HEK293 (cell line): ENCODE measurements at regions not wholly inside any gene's neighbourhood (a gene's known extent, or its start where the extent isn't known, plus 50 kb on each side); places are given as distances from the start of the nearest gene placed in this dataset.

Source experiments
- CTCF ChIP-seq: fragments of 450-650 bp; formaldehyde crosslinking; IDR thresholded peaks from 2 replicates; pipeline ENCODE4 v1.5.1; 2016; ENCODE audit warnings: missing biosample characterization, missing genetic modification characterization
- EGR2 ChIP-seq: fragments of 450-650 bp; formaldehyde crosslinking; IDR thresholded peaks from 2 replicates; pipeline ENCODE4 v1.5.1; 2016; ENCODE audit warnings: low read depth, missing biosample characterization, missing genetic modification characterization
- ZBTB10 ChIP-seq: fragments of 450-650 bp; formaldehyde crosslinking; IDR thresholded peaks from 2 replicates; pipeline ENCODE4 v1.5.1; 2016; ENCODE audit warnings: missing biosample characterization, missing genetic modification characterization
- ZNF157 ChIP-seq: fragments of 450-650 bp; formaldehyde crosslinking; IDR thresholded peaks from 2 replicates; pipeline ENCODE4 v1.5.1; 2016; ENCODE audit warnings: missing biosample characterization, missing genetic modification characterization
- ZNF274 ChIP-seq, 2 experiments: fragments of 200-500 bp in 1 of 2; fragments of 450-650 bp in 1 of 2; sonication (Bioruptor generic) in 1 of 2; formaldehyde crosslinking in 1 of 2; IDR thresholded peaks; 2 replicates each; pipeline versions ENCODE4 v1.5.1 to v1.6.1; 2014 to 2016; ENCODE audit warnings: borderline replicate concordance in 1 of 2, inconsistent platforms in 1 of 2, low read length in 1 of 2, missing biosample characterization in 1 of 2, missing genetic modification characterization in 1 of 2
- ZNF514 ChIP-seq: fragments of 450-650 bp; formaldehyde crosslinking; IDR thresholded peaks from 2 replicates; pipeline ENCODE4 v1.5.1; 2016; ENCODE audit warnings: missing biosample characterization, missing genetic modification characterization
- ZSCAN5A ChIP-seq: fragments of 450-650 bp; formaldehyde crosslinking; IDR thresholded peaks from 2 replicates; pipeline ENCODE4 v1.5.1; 2016; ENCODE audit warnings: missing biosample characterization, missing genetic modification characterization

GRCh38 chr18:78717051-78717765 is 262.4 kb upstream of the SALL3 start:
- TF ChIP-seq EGR2 (tag by site-specific recombination) (no peak), CTCF (tag by site-specific recombination) (no peak), ZBTB10 (no peak), ZNF274 (IDR thresholded peaks at IDR 0.05; ENCODE audit: low read length) (no peak), ZNF274 (tag by site-specific recombination; IDR thresholded peaks at IDR 0.05; ENCODE audit: borderline replicate concordance) (no peak), ZSCAN5A (tag by site-specific recombination) (no peak), ZNF514 (tag by site-specific recombination) (no peak), ZNF157 (tag by site-specific recombination) (no peak)
